HUES6 (cell line): ENCODE measurements at regions not wholly inside any gene's neighbourhood (a gene's known extent, or its start where the extent isn't known, plus 50 kb on each side); places are given as distances from the start of the nearest gene placed in this dataset.

Experiments used
- H3K27ac ChIP-seq: 2 replicates; pipeline ENCODE4 v1.7.0; 2013; ENCODE audit warnings: low read depth, mild to moderate bottlenecking, low read length, inconsistent platforms
- H3K27me3 ChIP-seq: 2 replicates; pipeline ENCODE4 v1.6.1; 2013; ENCODE audit warnings: low read length; ENCODE audit not compliant: control insufficient read depth, insufficient read depth
- H3K36me3 ChIP-seq: 2 replicates; pipeline ENCODE4 v1.6.1; 2013; ENCODE audit warnings: low read length; ENCODE audit not compliant: control insufficient read depth, insufficient read depth
- H3K4me1 ChIP-seq: 2 replicates; pipeline ENCODE4 v1.6.1; 2013; ENCODE audit warnings: low read length; ENCODE audit not compliant: control insufficient read depth, insufficient read depth
- H3K4me3 ChIP-seq: 2 replicates; pipeline ENCODE4 v1.5.1; 2013; ENCODE audit warnings: low read depth, low read length
- H3K9ac ChIP-seq: one replicate; pipeline ENCODE4 v1.6.1; 2013; ENCODE audit warnings: mild to moderate bottlenecking, low read length
- H3K9me3 ChIP-seq: 2 replicates; pipeline ENCODE4 v1.6.1; 2013; ENCODE audit warnings: low read depth, low read length; ENCODE audit not compliant: control insufficient read depth, insufficient read depth

DNA sequence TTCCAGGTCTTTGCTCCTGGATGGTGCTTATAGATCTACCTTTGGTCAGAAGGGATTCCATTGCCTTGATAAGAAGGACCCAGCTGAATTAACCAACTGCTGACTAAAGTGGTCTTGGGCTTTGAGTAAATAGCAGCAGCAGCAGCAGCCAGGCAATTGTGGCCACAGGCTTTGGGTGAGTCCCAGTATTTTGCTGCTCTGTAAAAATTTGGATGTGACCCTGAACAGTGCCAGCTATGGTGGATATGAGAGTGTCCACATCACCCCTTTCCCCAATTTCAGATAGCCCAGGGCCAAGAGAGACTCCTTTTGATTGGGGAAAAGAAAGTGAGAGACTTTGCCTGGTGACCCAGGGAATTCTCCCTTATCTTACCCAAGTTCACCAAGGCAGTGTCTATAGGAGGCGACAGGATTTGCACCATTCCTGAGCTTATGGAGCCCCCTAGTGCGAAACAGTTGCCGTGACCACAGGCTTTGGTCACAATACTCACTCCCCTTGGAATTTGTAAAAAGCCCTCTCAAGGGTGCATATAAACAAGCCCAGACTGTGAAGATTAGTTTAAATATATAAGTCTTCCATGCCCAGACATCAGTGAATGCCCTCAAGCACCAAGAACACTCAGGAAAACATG is 518.0 kb downstream of the TMA16 start:
- Histone ChIP-seq H3K27ac (no peak overlapping the region), H3K4me3 (no peak overlapping the region), H3K27me3 (no peaks in the 10 kb centered on the region), H3K36me3 (no peaks in the 10 kb centered on the region), H3K4me1 (no peaks in the 10 kb centered on the region), H3K9ac (no peak overlapping the region), H3K9me3 (0 out of 2 replicates have a peak, but pooled peaks cover 3% of the 10 kb centered on the region)

DNA sequence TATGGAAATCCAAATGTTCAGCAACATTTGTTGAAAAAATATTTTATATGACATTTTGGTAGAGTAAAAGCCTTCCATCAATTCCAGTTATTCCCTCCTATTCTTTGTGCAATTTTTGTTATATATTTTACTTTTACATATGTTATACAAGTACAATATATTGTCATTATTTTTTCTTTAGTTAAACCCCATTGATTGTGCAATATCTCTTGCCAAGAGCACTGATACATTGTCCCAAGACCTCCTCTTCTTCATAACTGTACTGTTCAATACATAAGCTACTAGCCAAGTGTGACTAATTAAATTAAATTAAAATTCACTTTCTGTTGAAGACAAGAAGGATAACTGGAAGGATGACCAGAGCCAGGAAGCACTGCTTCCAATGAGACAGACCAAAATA is 527.5 kb downstream of the TMA16 start:
- Histone ChIP-seq H3K4me3 (no peak overlapping the region), H3K36me3 (no peaks in the 10 kb centered on the region), H3K4me1 (no peaks in the 10 kb centered on the region), H3K9me3 (peaks cover 8% of the 10 kb centered on the region), H3K27ac (no peak overlapping the region), H3K9ac (no peak overlapping the region), H3K27me3 (no peaks in the 10 kb centered on the region)

DNA sequence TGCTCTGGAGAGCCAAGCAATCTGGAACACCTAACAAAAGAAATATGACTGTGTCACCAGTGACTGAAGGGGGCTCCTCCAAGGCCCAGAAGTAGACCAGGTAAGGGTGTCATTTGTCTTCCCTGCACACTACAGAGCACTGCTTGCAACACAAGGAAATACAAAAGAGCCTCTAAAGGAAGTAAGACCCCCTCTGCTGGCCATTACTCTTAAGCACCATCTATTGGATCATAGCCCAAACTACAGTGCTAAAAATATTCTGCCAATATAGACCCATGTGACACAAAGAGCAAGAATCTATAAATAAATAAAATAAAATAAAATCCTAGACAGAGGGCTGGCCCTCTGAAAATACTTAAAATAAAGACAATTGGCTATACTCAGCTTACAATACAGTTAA is 528.7 kb downstream of the TMA16 start:
- Histone ChIP-seq H3K4me1 (no peaks in the 10 kb centered on the region), H3K36me3 (no peaks in the 10 kb centered on the region), H3K27me3 (no peaks in the 10 kb centered on the region), H3K4me3 (no peak overlapping the region), H3K9ac (no peak overlapping the region), H3K27ac (no peak overlapping the region), H3K9me3 (peaks cover 8% of the 10 kb centered on the region)

DNA sequence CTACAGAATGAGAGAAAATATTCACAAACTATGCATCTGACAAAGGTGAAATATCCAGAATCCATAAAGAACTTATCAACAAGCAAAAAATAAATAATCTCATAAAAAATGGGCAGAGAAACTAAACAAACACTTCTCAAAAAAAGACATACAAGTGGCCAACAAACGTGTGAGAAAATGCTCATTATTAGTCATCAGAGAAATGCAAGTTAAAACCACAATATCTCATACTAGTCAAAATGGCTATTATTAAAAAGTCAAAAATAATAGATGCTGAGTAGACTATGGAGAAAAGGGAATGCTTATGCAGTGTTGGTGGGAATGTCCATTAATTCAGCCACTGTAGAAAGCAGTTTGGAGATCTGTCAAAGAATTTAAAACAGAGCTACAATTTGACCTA is 533.3 kb downstream of the TMA16 start:
- Histone ChIP-seq H3K9ac (no peak overlapping the region), H3K27ac (no peak overlapping the region), H3K27me3 (no peaks in the 10 kb centered on the region), H3K4me3 (no peak overlapping the region), H3K9me3 (peaks cover 8% of the 10 kb centered on the region), H3K4me1 (no peaks in the 10 kb centered on the region), H3K36me3 (no peaks in the 10 kb centered on the region)

- Histone ChIP-seq H3K4me1 (no peaks in the 10 kb centered on the region), H3K4me3 (no peak overlapping the region), H3K27ac (no peak overlapping the region), H3K36me3 (no peaks in the 10 kb centered on the region), H3K9ac (no peak overlapping the region), H3K27me3 (no peaks in the 10 kb centered on the region), H3K9me3 (peaks cover 18% of the 10 kb centered on the region)
These were observed 545.0 kb downstream of the TMA16 start for GRCh38 chr4:164039482-164039881.

DNA sequence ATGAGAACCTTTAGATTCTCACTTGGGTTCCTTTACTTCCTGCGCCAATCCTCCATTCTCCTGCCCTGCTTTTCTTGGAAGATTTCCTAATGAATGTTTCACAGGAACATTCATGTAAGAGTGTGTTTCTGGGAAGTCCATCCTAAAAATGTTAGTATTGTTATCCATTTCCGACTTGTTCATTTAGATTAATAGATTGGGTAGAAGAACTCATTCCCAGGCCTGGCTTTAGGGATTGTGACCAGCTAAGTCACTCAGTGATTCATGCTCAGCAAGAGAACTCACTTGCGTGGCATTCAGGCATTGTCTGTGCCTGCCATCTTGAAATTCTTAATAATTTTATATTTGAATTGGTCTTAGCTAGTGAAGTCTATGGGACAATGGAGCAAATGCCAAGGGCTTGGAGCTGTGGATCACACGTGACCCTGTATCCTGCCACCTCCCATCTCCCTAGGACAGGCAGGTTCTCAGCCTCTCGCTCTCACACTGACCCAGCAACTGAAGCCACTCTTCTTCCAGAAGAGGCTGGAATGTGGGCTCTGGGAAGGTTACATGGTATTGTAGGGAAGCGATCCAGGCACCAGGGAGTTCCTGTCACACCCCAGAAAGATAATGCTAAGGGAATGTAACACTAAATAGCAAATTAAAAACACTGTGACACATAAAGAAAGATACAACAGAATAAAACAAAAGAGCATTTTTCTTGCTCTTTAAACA is 562.1 kb downstream of the TMA16 start:
- H3K9ac ChIP-seq, result no peak overlapping the region
- H3K27ac ChIP-seq, result no peak overlapping the region
- H3K36me3 ChIP-seq, result no peaks in the 10 kb centered on the region
- H3K9me3 ChIP-seq, result no peaks in the 10 kb centered on the region
- no peaks in the 10 kb centered on the region for H3K27me3 ChIP-seq
- no peak overlapping the region for H3K4me3 ChIP-seq
- H3K4me1 ChIP-seq, result no peaks in the 10 kb centered on the region

DNA sequence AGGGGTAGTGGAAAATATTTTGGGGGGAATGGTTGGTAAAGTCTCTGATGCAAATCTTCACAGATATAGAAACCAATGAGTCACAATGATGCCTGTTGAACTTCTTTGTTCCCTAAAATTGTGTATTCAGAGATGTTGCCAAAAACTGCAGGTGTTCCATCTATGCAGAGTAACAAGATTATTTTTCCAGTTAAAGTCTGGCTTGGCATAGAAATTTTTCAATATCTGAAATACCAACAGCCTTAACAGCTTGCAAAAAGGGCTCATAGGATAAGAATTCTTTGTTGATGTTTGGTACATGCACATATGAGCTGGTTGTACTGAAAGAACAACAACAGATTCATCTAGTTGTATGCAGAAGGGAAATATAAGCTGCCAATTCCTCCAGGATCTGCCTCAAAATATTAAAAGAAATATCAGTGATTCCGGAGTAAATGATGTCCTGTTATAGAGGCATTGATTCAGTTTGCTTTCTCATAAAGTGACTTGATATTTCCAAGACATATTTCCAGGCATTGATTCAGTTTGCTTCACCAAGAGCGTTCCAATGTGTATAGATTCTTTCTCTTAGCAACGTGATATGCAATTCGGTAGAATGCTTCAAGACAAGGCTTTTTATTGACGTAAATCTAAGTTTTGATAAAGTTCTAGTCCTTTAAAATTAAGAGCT is 564.4 kb downstream of the TMA16 start:
- Histone ChIP-seq H3K9ac (no peak overlapping the region), H3K27ac (no peak overlapping the region), H3K4me1 (no peaks in the 10 kb centered on the region), H3K4me3 (no peak overlapping the region), H3K9me3 (no peaks in the 10 kb centered on the region), H3K36me3 (no peaks in the 10 kb centered on the region), H3K27me3 (no peaks in the 10 kb centered on the region)

- Histone ChIP-seq H3K36me3 (no peaks in the 10 kb centered on the region), H3K4me1 (no peaks in the 10 kb centered on the region), H3K9ac (no peak overlapping the region), H3K4me3 (no peak overlapping the region), H3K9me3 (no peaks in the 10 kb centered on the region), H3K27ac (no peak overlapping the region), H3K27me3 (no peaks in the 10 kb centered on the region)
These were observed 566.0 kb downstream of the TMA16 start for GRCh38 chr4:164060456-164060855.

GRCh38 chr4:164068392-164068791 is 573.9 kb downstream of the TMA16 start:
- Histone ChIP-seq H3K36me3 (no peaks in the 10 kb centered on the region), H3K9me3 (peaks cover 15% of the 10 kb centered on the region), H3K27ac (no peak overlapping the region), H3K27me3 (no peaks in the 10 kb centered on the region), H3K9ac (no peak overlapping the region), H3K4me3 (no peak overlapping the region), H3K4me1 (no peaks in the 10 kb centered on the region)

GRCh38 chr4:164070625-164071024 is 576.1 kb downstream of the TMA16 start:
- no peaks in the 10 kb centered on the region for H3K4me1 ChIP-seq
- no peaks in the 10 kb centered on the region for H3K27me3 ChIP-seq
- no peak overlapping the region for H3K27ac ChIP-seq
- H3K36me3 ChIP-seq, result no peaks in the 10 kb centered on the region
- H3K9ac ChIP-seq, result no peak overlapping the region
- H3K4me3 ChIP-seq, result no peak overlapping the region
- H3K9me3 ChIP-seq, result peaks cover 15% of the 10 kb centered on the region

DNA sequence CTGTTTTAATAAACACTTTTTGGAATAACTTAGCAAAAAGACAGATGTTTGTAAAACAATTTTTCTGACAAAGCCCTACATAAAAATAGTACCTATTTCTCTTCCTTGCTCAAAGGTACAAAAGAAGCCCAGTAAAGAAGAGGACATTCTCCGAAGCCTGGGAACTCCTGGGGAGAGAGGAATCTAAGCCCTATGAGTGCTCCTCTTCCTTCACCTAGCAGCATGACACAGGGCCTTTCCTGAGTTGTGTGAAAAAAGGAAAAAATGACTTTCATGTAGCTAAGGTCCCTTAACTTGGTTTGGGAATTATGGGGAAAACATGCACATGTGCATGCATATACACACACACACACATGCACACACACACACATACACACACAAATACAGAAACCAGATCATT is 586.9 kb downstream of the TMA16 start:
- Histone ChIP-seq H3K4me3 (no peak overlapping the region), H3K4me1 (no peaks in the 10 kb centered on the region), H3K9me3 (no peaks in the 10 kb centered on the region), H3K36me3 (no peaks in the 10 kb centered on the region), H3K27me3 (no peaks in the 10 kb centered on the region), H3K27ac (no peak overlapping the region), H3K9ac (no peak overlapping the region)
